WERI-Rb-1 (cell line): ENCODE measurements at regions not wholly inside any gene's neighbourhood (a gene's known extent, or its start where the extent isn't known, plus 50 kb on each side); places are given as distances from the start of the nearest gene placed in this dataset.

Experiments used
- DNase-seq: peaks from one replicate; pipeline ENCODE4 v3.0.0-alpha.2; 2020
- H3K27ac ChIP-seq: fragments of 250-450 bp; sonication (Bioruptor Pico); 2 replicates; pipeline ENCODE4 v1.5.1; 2020; ENCODE audit warnings: mild to moderate bottlenecking, moderate library complexity
- H3K27me3 ChIP-seq: fragments of 250-450 bp; sonication (Bioruptor Pico); 2 replicates; pipeline ENCODE4 v1.5.1; 2021; ENCODE audit warnings: mild to moderate bottlenecking, low read depth, moderate library complexity; ENCODE audit not compliant: insufficient read depth, severe bottlenecking
- H3K36me3 ChIP-seq: fragments of 250-450 bp; sonication (Bioruptor Pico); 2 replicates; pipeline ENCODE4 v1.5.1; 2020; ENCODE audit warnings: mild to moderate bottlenecking, moderate library complexity
- H3K4me3 ChIP-seq: 2 replicates; pipeline ENCODE4 v1.5.1; 2011; ENCODE audit warnings: low read depth, mild to moderate bottlenecking, control low read depth, low read length
- H3K9me3 ChIP-seq: fragments of 250-450 bp; sonication (Bioruptor Pico); 2 replicates; pipeline ENCODE4 v1.5.1; 2021; ENCODE audit warnings: mild to moderate bottlenecking, moderate library complexity; ENCODE audit not compliant: severe bottlenecking
- CTCF ChIP-seq: IDR thresholded peaks from 2 replicates; pipeline ENCODE4 v1.5.1; 2011; ENCODE audit warnings: low read depth, mild to moderate bottlenecking, control low read depth, inconsistent platforms, low read length

- no peak for TF ChIP-seq CTCF
- Histone ChIP-seq H3K27me3 (no peaks in the 10 kb centered on the region), H3K27ac (no peak overlapping the region), H3K36me3 (no peaks in the 10 kb centered on the region), H3K4me3 (no peak overlapping the region), H3K9me3 (no peaks in the 10 kb centered on the region)
- DNase-seq: no peak
Measured at GRCh38 chr7:93739424-93739823, 151.1 kb downstream of the TFPI2 start.

- TF ChIP-seq CTCF: no peak
- H3K27me3 ChIP-seq: no peaks in the 10 kb centered on the region
- no peak overlapping the region; the same call in 1 of the 2 replicates for H3K27ac ChIP-seq
- no peak overlapping the region for H3K4me3 ChIP-seq
- H3K9me3 ChIP-seq: no peaks in the 10 kb centered on the region
- no peak for DNase-seq
- H3K36me3 ChIP-seq: no peaks in the 10 kb centered on the region
Measured at GRCh38 chr7:93737953-93738352, 152.6 kb downstream of the TFPI2 start.

- Histone ChIP-seq H3K36me3 (no peaks in the 10 kb centered on the region), H3K4me3 (no peak overlapping the region), H3K27me3 (no peaks in the 10 kb centered on the region), H3K27ac (no peak overlapping the region; the same call in 1 of the 2 replicates), H3K9me3 (no peaks in the 10 kb centered on the region)
- TF ChIP-seq CTCF: no peak
- DNase-seq: no peak
Measured at GRCh38 chr7:93736668-93737369, 153.7 kb downstream of the TFPI2 start.

- Histone ChIP-seq H3K36me3 (no peaks in the 10 kb centered on the region), H3K27ac (no peak overlapping the region), H3K9me3 (peaks cover 3% of the 10 kb centered on the region), H3K27me3 (no peaks in the 10 kb centered on the region), H3K4me3 (no peak overlapping the region)
- no peak for DNase-seq
- no peak for TF ChIP-seq CTCF
Measured at GRCh38 chr7:93728292-93728691, 153.8 kb upstream of the CALCR start.

GRCh38 chr7:93725954-93726353 lies 151.4 kb upstream of the CALCR start:
- Histone ChIP-seq H3K9me3 (peaks cover 3% of the 10 kb centered on the region), H3K27ac (no peak overlapping the region), H3K36me3 (no peaks in the 10 kb centered on the region), H3K4me3 (no peak overlapping the region), H3K27me3 (no peaks in the 10 kb centered on the region)
- no peak for TF ChIP-seq CTCF
- no peak for DNase-seq

GRCh38 chr7:93723424-93724124 lies 149.1 kb upstream of the CALCR start:
- Histone ChIP-seq H3K4me3 (no peak overlapping the region), H3K27ac (no peak overlapping the region), H3K36me3 (no peaks in the 10 kb centered on the region), H3K27me3 (no peaks in the 10 kb centered on the region), H3K9me3 (peaks cover 1% of the 10 kb centered on the region)
- TF ChIP-seq CTCF: no peak
- no peak for DNase-seq
